ENCODE measurements at regions not wholly inside any gene's neighbourhood (a gene's known extent, or its start where the extent isn't known, plus 50 kb on each side); places are given as distances from the start of the nearest gene placed in this dataset.

DNA sequence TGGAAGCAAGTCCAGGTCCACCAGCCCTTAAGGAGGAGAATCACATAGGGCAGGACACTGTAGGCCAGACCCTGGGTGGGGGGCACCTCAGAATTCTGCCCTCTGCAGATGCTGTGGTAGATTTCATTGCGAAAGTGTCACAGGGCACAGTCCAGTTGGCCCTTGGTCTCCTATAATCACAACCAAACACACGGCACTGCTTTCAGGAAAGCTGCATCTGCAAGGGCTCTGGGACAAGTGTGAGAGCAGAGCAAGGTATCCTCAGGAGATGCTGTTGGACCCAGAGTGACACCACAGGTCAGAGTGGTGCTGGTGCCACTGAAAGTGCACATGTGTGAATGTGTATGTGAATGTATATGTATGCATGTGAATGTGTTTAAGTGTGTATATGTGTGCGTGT is 88.6 kb upstream of the MBNL2 start:
- DNase-seq (ENCODE audit: low read depth in 2 of 3, low spot score in 2 of 3), result no peak

DNA sequence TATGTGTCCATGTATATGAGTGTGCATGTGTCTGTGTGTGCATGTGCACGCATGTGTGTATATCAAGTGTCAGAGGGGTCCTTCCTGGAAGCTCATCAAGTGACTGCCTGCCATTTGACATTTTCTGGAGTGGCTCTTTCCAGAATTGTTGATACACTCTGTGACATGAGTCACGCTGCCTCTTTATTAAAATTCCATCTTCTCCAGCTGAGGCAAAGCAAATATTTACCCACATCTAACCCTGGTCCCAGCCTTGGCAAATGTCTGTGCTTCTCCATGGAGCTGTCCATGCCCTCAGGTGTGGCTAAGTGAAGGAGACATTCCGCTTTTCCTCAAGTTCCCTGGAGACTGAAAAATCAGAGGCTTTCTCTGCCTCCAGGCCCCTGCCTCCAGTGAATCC is 88.2 kb upstream of the MBNL2 start:
- no peak for DNase-seq (ENCODE audit: low read depth in 2 of 3, low spot score in 2 of 3)

DNA sequence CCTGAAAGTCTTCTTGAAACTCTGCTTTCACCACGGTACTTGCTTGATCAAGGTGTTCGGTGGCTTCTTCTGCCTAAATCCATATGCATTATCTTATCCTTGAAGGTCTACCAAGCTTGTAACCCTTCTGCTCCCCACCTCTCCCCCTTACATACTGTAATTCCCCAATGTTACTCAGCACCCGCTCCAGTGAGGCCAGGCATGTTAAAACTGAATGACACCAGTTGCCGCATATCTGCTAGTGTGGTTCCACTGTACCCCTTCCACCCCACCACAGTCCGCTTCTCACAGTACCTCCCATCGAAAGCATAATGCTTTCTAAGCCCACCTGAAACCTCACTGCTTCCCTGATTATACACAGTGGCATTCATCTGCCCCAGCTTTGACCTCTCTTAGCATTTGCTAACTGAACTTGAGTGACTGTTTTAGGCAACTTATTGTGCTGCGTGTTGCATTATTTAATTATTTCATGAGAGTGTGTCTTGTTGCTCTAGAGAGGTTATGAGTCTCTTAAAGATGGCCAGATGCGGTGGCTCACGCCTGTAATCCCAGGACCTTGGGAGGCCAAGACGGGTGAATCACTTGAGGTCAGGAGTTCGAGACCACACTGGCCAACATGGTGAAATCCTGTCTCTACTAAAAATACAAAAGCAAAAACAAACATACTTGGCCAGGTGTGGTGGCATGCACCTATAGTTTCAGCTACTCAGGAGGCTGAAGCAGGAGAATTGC is 87.6 kb upstream of the MBNL2 start:
- DNase-seq (ENCODE audit: low read depth in 2 of 3, low spot score in 2 of 3), result no peak

DNA sequence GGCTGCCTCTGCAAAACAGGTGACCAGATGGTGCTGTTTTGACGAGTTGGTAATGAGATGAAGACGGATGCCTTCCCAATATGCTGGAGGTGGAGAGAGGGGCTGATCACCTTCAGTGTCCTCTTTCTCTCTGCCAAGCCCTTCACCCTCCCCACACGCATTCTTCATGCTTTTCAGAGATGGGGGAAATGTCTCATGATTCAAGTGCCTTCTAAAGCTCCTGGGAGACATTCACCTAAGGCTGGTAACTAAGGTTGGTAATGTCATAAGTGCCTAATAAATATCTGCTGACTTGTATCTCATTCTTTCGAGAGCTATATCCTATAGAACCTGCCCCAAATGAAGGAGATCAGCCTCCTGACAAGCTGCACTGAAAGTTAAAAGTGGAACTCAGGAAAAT is 86.2 kb upstream of the MBNL2 start:
- no peak for DNase-seq (ENCODE audit: low read depth in 2 of 3, low spot score in 2 of 3)

DNA sequence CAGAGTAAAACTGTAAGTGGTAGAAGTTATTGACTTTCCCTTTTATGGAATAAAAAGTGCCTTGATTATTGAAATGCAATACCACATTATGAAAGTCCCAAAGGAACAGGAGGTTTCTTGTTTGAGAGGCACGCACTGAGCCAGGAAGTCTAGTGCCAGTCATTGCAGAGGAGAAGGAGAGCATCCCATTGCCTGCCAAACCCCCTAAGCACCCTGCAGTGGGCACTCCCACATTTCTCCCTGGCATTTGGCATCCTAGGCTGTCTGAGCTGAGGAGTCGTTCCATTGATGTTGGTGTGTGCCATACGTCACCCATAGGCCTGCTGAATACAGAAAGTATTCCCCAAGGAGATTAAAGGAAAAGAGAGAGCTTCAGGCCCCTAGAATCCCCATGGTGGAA is 85.7 kb upstream of the MBNL2 start:
- no peak for DNase-seq (ENCODE audit: low read depth in 2 of 3, low spot score in 2 of 3)

DNA sequence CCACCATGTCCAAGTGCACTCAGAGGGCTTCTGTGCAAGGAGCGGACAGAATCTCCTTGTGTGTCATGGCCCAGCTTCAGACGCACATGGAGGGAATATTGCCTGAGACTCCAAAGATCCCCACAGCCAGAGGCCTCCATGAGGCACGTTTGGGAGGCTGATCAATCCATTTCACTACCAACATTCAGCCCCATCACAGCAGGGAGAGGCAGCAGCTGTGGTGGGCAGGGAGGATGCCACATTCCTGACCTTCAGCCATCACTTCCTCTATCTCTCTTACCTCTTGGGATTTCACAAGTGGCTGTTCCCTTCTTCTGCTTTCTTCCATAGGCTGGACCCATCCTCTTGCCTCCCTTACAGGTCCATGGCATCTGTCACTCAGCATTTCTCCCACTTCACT is 82.4 kb upstream of the MBNL2 start:
- DNase-seq (ENCODE audit: low read depth in 2 of 3, low spot score in 2 of 3), result no peak

DNA sequence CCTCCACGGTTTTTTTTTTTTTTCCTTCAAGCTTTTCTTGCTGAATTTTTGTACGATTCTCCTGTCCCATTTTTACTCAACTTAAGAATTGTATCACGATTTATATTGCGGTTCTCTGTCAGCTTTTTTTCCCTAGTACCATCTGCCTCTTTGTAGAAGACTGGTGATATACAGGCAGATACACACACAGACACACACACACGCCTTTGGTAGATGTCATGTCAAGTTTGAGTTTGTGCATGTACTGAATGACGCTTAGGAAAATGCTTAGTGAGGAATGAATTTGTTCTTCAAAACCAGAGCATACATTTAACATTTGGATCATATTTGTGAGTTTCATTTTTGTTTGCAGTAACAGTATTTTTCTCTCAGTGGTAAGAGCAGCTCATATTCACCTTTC is 82.0 kb upstream of the MBNL2 start:
- DNase-seq (ENCODE audit: low read depth in 2 of 3, low spot score in 2 of 3), result no peak

DNA sequence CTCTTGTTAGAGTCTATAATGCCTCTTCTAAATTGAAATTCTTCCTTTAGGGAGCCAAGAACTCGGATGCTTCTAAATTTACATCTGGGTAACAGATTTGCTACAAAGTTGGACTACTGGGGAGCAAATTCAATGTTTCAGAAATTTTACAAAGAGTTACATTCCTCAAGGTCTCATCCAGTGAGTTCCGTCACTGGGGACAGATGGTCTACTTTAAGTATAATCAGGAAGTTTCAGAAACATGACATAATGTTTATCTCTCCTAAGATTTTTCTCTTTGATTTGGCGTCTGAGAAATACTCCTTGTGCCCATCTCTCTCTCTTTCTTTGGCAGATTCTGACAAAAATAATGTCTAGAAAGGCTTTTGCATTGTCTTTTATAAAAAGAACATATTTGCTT is 81.5 kb upstream of the MBNL2 start:
- no peak for DNase-seq (ENCODE audit: low read depth in 2 of 3, low spot score in 2 of 3)

DNA sequence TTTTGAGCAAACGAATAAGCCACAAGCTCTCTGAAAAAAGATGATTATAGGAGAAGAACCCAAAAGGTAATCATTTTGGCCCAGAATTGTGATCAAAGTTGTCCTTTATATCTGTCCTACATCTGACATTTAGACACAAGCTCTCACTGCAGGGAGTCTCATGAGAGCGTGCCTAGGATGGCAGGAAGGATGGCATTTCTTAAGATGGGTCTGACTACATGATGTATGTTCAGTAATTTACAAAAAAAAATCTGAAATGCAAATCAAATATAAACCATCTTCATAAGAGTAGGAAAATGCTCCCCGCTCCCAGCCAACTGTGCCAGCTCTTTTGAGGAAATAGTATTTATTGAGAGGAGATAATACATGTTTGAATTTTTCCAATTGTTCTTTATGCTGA is 81.0 kb upstream of the MBNL2 start:
- no peak for DNase-seq (ENCODE audit: low read depth in 2 of 3, low spot score in 2 of 3)

DNA sequence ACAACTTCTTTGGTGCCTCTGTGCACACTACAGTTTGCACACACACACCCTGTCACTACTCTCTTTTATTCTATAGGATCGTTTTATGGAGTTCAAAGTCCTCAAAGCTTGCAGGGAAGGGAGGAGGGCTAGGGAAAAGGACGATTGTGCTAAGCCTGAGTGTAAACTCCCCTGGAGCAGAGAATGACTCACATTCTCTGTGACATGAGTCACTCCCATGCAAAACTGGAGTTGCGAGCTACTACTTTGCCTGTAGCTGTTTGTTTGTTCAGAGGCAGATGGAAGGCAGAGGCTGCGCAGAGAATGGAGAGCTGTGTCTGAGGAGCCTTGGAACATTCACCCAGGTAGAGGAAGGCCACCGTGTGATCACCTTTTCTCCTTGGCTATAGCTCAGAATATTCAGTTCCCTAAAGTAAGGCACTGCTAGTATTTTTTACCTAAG is 80.5 kb upstream of the MBNL2 start:
- peak in 1 of 3 donors; percentile 5 for DNase-seq (ENCODE audit: low read depth in 2 of 3, low spot score in 2 of 3)

DNA sequence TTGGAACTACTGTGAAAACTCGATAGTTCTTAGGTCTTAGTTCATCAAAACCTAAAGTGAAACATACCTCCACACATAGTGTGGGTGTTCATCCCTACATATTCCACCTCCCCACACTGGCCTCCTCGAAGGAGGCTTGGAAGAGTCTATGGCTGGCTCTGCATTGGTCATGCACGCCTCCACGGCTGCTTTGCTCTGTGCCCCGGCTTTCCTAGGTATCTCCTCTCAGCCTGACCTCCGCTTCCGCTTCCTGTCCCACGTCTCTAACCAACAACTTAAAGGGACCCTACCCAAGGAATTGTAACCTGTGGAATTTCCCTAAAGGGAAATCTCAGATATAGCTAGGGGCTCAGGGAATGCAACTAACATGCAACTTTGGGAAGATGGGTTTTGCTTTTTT is 79.7 kb upstream of the MBNL2 start:
- DNase-seq (ENCODE audit: low read depth in 2 of 3, low spot score in 2 of 3), result no peak

DNA sequence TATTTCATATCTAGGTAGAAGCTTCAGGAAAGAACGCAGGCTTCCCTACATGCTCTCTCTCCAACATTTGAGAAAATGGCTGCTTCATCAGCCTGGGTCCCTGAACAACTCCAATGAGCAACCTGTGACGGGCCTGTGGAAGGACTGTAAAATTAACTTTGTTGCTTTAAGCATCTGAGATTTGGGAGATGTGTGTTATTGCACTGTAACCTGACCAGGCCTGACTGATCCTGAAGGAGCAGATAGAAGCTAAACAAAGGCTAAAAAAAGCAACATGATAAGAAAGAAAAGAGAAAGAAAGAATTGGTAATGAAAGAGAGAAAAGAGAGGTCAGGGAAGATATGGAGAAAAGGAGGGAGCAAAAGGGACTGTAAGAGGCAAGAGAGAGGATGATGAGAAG is 77.1 kb upstream of the MBNL2 start:
- no peak for DNase-seq (ENCODE audit: low read depth in 2 of 3, low spot score in 2 of 3)

DNA sequence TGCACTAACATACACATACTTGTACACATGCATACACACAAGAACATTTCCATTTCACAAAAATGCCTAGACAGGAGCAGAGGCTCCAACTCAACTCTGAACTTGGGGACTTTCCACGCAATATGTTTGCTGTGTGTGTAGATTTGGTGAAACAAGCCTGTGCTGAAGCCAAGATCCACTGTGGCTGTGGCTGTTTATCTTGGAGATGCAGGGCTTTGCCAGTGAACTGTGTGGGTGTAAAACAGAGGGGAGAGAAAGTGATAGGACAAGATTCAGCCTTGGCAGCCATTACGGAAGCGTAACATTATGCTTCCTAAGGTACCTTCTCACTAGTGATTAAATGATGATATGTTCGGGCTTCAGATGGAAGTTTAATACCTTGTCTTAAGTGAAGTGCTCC is 73.2 kb upstream of the MBNL2 start:
- no peak for DNase-seq (ENCODE audit: low read depth in 2 of 3, low spot score in 2 of 3)

DNA sequence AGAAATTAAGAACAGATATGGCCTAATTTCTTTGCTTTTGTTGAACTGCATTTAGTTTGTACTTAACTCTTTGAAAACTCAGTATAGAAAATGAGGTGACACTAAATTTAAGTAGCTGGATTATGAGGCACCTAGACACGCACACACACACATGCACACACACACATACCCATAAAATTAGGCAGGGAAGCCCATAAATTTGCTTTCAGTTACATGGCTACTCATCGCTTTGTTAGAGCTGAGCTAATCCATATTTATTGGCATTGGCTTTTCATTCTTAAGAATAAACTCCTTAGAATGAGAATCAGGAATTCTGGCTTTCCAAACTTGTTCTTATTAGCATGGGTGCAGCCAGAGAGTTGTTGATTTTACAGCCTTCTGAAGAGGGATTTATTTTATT is 61.7 kb upstream of the MBNL2 start:
- no peak for DNase-seq (ENCODE audit: low read depth in 2 of 3, low spot score in 2 of 3)

DNA sequence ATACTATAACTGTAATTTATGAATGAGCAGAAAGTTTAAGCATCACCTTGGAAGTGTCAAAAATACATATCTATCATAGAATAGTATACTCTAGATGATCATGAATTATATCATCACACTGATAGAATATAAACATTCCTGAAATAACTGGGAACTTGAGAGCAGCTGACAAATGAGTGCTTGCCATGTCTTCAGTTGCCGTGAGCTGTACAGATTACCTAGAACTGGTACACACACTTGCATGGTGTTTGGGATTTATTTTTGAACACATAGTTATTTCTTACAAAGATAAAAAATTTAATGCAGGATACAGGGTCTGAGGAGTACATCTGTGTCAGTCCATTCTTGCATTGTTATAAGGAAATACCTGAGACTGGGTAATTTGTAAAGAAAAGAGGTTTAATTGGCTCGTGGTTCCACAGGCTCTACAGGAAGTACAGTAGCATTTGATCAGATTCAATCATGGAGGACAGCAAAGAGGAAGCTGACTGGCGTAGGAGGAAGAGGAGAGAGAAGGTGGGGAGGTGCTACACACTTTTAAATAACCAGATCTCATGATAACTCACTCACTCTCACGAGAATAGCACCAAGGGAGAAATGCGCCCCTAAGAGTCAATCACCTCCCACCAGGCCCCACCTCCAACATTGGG is 60.4 kb upstream of the MBNL2 start:
- no peak for DNase-seq (ENCODE audit: low read depth in 2 of 3, low spot score in 2 of 3)

DNA sequence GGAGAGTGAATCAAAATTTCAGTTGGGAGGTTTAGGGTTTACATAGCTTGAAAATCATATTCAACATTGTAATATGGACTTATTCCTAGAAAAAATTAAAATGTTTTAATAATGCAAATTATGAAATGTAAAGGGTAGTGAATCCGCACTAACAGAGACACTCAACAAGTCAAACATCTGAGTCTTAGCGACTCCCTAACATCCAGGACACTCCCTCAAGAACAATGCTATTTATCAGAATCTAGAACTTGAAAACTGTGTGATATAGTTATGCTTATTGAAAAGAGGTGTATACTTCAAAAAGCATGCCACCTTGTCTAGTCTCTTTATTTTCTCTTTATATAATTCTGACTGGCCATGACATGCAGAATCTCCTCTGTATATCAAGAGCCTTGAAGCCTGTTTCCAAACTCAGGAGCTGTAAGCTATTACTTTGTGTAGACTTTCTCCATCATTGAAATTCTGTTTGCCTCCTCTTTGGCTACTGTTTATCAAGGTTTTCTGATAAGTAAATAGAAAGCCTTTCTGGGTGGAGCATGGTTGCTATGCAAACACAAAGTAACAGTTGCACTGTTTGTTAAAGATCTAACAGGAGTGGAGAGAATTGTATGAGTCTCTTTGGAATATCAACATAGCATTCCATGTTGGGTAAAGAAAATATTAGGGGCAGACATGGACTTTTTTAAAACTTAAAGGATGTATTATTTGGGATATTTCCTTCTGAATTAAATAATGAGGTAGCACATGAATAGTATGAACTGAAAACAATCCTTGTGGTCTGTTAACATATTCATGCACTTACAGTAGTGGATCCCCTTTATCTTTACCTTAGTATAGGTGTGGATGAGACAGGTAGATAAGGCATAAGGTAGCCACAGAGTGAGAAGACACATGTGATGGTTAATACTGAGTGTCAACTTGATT is 56.4 kb upstream of the MBNL2 start:
- DNase-seq (ENCODE audit: low read depth in 2 of 3, low spot score in 2 of 3), result no peak

DNA sequence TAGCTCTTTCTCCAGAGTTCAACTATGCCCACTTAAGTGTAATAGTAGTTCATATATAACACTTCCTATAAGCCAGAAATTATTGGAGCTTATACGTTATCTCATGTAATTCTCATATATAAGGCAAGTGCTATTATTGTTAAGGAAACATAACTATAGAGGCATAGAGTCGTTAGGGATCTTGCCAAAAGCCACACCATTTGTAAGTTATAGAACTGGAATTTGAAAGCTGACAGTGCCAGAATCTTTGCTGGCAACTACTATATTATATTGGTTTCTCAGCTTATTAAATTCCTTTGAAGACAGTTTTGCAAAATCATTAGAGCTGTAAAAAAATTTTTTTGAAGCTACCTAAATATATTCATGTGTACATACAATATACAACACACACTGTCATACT is 51.0 kb upstream of the MBNL2 start:
- no peak for DNase-seq (ENCODE audit: low read depth in 2 of 3, low spot score in 2 of 3)
